BE2C (cell line): ENCODE measurements at regions not wholly inside any gene's neighbourhood (a gene's known extent, or its start where the extent isn't known, plus 50 kb on each side); places are given as distances from the start of the nearest gene placed in this dataset.

Experiments
- DNase-seq: peaks from one replicate; pipeline ENCODE4 v3.0.0-alpha.2; 2020
- H3K27me3 ChIP-seq: fragments of 250-450 bp; sonication (Bioruptor Pico); 2 replicates; pipeline ENCODE4 v1.5.1; 2020; ENCODE audit warnings: mild to moderate bottlenecking
- H3K36me3 ChIP-seq: fragments of 250-450 bp; sonication (Bioruptor Pico); 2 replicates; pipeline ENCODE4 v1.5.1; 2020; ENCODE audit warnings: mild to moderate bottlenecking
- H3K4me1 ChIP-seq: fragments of 250-450 bp; sonication (Bioruptor Pico); 2 replicates; pipeline ENCODE4 v1.5.1; 2020
- H3K4me3 ChIP-seq: 2 replicates; pipeline ENCODE4 v1.5.1; 2011; ENCODE audit warnings: low read depth, low read length
- H3K9me3 ChIP-seq: fragments of 250-450 bp; sonication (Bioruptor Pico); 2 replicates; pipeline ENCODE4 v1.5.1; 2020
- TF ChIP-seq, protein P1 (sequence below): IDR thresholded peaks from 2 replicates; pipeline ENCODE4 v1.5.1; 2012; ENCODE audit warnings: mild to moderate bottlenecking, low read depth, low read length

DNA sequence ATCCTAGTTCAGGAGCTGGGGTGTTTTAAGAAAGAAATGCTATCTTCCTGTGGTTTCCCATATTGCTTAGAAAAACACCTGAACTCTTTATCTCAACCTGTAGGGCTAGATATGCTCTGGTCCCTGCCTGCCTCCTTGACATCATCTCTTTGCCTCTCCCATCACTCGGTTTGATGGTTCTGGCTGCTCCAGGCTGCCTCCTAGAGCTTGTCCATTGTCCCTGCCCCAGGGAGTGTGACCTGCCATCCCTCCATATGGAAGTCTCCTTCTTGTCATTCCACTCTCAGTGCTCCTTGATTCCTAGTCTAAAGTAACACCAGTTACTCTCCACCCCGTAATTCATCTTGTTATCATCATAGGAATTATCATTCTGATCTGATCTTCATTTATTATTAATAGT, 369.0 kb upstream of the EEF2KMT start:
- Histone ChIP-seq H3K4me3 (no peak overlapping the region), H3K36me3 (no peaks in the 10 kb centered on the region), H3K9me3 (peaks cover 6% of the 10 kb centered on the region), H3K4me1 (peaks cover 10% of the 10 kb centered on the region), H3K27me3 (no peaks in the 10 kb centered on the region)
- DNase-seq: no peak
- TF ChIP-seq, protein P1, sequence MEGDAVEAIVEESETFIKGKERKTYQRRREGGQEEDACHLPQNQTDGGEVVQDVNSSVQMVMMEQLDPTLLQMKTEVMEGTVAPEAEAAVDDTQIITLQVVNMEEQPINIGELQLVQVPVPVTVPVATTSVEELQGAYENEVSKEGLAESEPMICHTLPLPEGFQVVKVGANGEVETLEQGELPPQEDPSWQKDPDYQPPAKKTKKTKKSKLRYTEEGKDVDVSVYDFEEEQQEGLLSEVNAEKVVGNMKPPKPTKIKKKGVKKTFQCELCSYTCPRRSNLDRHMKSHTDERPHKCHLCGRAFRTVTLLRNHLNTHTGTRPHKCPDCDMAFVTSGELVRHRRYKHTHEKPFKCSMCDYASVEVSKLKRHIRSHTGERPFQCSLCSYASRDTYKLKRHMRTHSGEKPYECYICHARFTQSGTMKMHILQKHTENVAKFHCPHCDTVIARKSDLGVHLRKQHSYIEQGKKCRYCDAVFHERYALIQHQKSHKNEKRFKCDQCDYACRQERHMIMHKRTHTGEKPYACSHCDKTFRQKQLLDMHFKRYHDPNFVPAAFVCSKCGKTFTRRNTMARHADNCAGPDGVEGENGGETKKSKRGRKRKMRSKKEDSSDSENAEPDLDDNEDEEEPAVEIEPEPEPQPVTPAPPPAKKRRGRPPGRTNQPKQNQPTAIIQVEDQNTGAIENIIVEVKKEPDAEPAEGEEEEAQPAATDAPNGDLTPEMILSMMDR: 0 out of 2 replicates have a peak, but pooled peaks have one; percentile 10

DNA sequence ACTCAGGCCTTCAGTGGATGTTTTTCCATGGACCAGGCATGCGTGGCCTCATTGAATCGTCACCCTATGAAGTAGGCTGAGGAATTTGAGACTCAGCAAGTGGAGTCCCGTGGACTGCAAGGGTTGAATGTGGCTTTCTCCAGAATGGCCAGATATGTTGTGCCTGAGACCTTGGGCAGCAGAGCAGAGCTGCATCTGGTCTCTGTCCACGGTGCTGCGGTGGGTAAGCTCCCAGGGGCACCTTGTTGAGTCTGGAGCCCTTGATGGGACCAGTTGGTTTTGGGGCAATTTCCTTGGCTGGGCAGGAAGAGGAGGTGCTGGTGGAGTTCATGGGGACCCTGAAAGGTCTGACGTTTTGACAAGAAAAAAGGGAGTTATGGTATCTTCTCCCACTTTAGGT, 368.1 kb upstream of the EEF2KMT start:
- Histone ChIP-seq H3K4me3 (no peak overlapping the region), H3K4me1 (peaks cover 11% of the 10 kb centered on the region), H3K27me3 (no peaks in the 10 kb centered on the region), H3K9me3 (peaks cover 6% of the 10 kb centered on the region), H3K36me3 (no peaks in the 10 kb centered on the region)
- no peak for DNase-seq
- TF ChIP-seq, protein P1: no peak

DNA sequence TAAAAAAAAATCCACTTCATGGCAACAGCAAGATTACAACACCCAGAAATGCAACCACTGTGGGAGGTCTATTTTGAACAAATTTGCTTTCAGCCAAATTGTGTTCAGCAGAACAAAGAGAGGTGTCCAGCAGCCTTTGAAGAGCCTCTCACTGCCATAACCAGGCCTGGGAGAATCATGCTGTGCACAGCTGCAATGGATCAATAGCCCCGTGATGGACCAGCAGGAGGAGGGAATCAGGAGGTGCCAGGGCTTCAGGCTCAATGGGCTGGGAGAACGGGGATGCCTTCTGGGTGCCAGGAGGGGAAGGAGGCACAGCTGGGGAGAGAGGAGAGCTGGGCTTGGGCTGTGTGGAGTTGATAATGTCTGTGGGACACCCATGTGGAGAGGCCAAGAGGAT, 366.2 kb upstream of the EEF2KMT start:
- peaks cover 16% of the 10 kb centered on the region for H3K4me1 ChIP-seq
- H3K27me3 ChIP-seq: no peaks in the 10 kb centered on the region
- no peak overlapping the region for H3K4me3 ChIP-seq
- TF ChIP-seq, protein P1: no peak
- DNase-seq: no peak
- peaks cover 6% of the 10 kb centered on the region for H3K9me3 ChIP-seq
- H3K36me3 ChIP-seq: no peaks in the 10 kb centered on the region

DNA sequence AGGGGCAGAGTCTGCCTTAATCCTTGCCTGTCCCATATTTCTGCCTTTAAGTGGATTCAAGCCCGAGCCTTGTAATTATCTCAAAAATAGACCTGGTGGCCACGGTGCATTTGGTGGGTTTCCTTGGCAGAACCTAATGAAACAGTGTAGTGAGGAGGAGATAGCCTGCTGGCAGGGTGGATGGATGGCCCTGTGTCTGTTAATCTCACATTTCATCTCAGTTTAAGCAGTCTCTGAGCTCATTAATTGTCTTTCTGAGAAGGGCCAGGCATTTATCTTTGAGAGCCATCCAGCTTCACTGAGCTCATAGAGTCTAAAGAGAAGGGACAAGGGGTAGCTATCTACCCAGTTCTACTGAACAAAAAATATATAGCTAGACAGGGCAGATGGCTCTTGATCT, 364.0 kb upstream of the EEF2KMT start:
- no peaks in the 10 kb centered on the region; the same call in 1 of the 2 replicates for H3K9me3 ChIP-seq
- H3K36me3 ChIP-seq: no peaks in the 10 kb centered on the region
- H3K4me1 ChIP-seq: peaks cover 6% of the 10 kb centered on the region
- H3K4me3 ChIP-seq: peak overlapping the region; percentile 40
- H3K27me3 ChIP-seq: no peaks in the 10 kb centered on the region
- DNase-seq: peak; percentile 70
- TF ChIP-seq, protein P1: no peak

DNA sequence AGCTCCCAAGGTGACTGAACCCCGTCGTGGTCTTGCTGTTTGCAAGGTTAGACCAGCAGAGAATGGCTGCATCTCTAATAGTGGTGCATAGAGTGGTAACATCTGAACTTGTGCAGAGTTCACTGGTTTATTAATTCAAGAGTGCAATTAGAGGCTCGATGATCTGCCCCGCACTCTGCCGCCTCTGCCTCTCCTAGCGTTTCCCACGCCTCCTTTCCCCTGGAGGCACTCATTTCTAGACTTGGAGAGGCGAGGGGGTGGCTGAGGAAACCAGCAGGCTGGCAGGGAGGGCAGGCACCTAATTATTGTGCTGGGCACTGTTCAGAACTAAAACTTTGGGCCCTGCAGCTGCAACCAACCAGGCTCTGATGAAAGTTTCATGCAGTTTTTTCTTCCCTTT, 363.5 kb upstream of the EEF2KMT start:
- H3K4me1 ChIP-seq: peaks cover 6% of the 10 kb centered on the region
- TF ChIP-seq, protein P1: no peak

DNA sequence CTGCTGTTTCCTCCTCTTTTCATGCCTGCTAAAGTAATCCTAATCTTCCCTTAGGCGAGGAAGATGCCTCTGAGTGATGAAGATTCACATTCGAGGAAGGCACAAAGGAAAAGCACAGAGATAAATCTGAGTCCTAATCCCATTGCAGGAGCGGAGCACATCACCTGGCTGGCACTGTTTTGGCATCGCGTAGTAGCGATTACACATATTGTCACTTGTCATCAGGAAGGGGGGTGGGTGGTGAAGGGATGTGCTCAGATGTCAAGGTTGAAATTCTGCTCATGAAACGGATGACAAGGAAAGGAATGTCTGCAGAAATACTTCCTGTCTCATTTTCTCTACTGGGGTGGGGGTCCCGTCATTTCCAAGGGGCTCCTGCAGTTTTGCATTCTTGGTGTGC, 363.1 kb upstream of the EEF2KMT start:
- peaks cover 6% of the 10 kb centered on the region for H3K4me1 ChIP-seq
- peak overlapping the region; percentile 40 for H3K4me3 ChIP-seq
- no peaks in the 10 kb centered on the region for H3K36me3 ChIP-seq
- H3K9me3 ChIP-seq: no peaks in the 10 kb centered on the region
- TF ChIP-seq, protein P1: no peak
- DNase-seq: no peak
- H3K27me3 ChIP-seq: no peaks in the 10 kb centered on the region

More for the DNA sequence above, 363.5 kb upstream of the EEF2KMT start:
- H3K27me3 ChIP-seq: no peaks in the 10 kb centered on the region
- H3K4me3 ChIP-seq: peak overlapping the region; percentile 40
- no peaks in the 10 kb centered on the region; the same call in 1 of the 2 replicates for H3K9me3 ChIP-seq
- peak; percentile 30 for DNase-seq
- H3K36me3 ChIP-seq: no peaks in the 10 kb centered on the region
